Stimulated activated naive CD8-positive, alpha-beta T cell treated with anti-CD3 and anti-CD28 coated beads, Interleukin-15, Interleukin-2, amounts not matched to agents 100 ng/mL and 50 ng/mL, for 24 hours (primary cell): ENCODE measurements at regions not wholly inside any gene's neighbourhood (a gene's known extent, or its start where the extent isn't known, plus 50 kb on each side); places are given as distances from the start of the nearest gene placed in this dataset.

Experiments
- H3K27ac Mint-ChIP-seq: one replicate; pipeline ENCODE4 v1.8.0; 2021; ENCODE audit warnings: mild to moderate bottlenecking, mixed read lengths
- H3K27me3 Mint-ChIP-seq: one replicate; pipeline ENCODE4 v1.8.0; 2021; ENCODE audit warnings: mixed read lengths
- H3K36me3 Mint-ChIP-seq: one replicate; pipeline ENCODE4 v1.8.0; 2021; ENCODE audit warnings: low read depth, mixed read lengths
- H3K4me1 Mint-ChIP-seq: one replicate; pipeline ENCODE4 v1.8.0; 2021; ENCODE audit warnings: low read depth, mixed read lengths
- H3K4me3 Mint-ChIP-seq: one replicate; pipeline ENCODE4 v1.8.0; 2021; ENCODE audit warnings: mild to moderate bottlenecking, mixed read lengths
- H3K9me3 Mint-ChIP-seq: one replicate; pipeline ENCODE4 v1.8.0; 2021; ENCODE audit warnings: mixed read lengths

GRCh38 chr12:69141074-69141473 lies 98.3 kb upstream of the CPSF6 start:
- H3K27me3 Mint-ChIP-seq = peaks cover 17% of the 10 kb centered on the region
- H3K36me3 Mint-ChIP-seq = no peaks in the 10 kb centered on the region
- H3K27ac Mint-ChIP-seq = no peak overlapping the region
- peaks cover 16% of the 10 kb centered on the region for H3K9me3 Mint-ChIP-seq
- no peak overlapping the region for H3K4me3 Mint-ChIP-seq
- no peaks in the 10 kb centered on the region for H3K4me1 Mint-ChIP-seq

GRCh38 chr12:69149270-69149669 lies 90.1 kb upstream of the CPSF6 start:
- Mint-ChIP-seq H3K27me3 (no peaks in the 10 kb centered on the region), H3K4me3 (no peak overlapping the region), H3K4me1 (peaks cover 15% of the 10 kb centered on the region), H3K27ac (no peak overlapping the region), H3K9me3 (no peaks in the 10 kb centered on the region), H3K36me3 (no peaks in the 10 kb centered on the region)

GRCh38 chr12:69150083-69150795 lies 89.1 kb upstream of the CPSF6 start:
- no peak overlapping the region for H3K4me3 Mint-ChIP-seq
- H3K36me3 Mint-ChIP-seq = no peaks in the 10 kb centered on the region
- H3K4me1 Mint-ChIP-seq = peaks cover 25% of the 10 kb centered on the region
- H3K27ac Mint-ChIP-seq = no peak overlapping the region
- no peaks in the 10 kb centered on the region for H3K9me3 Mint-ChIP-seq
- no peaks in the 10 kb centered on the region for H3K27me3 Mint-ChIP-seq

- H3K9me3 Mint-ChIP-seq = no peaks in the 10 kb centered on the region
- no peak overlapping the region for H3K27ac Mint-ChIP-seq
- no peaks in the 10 kb centered on the region for H3K27me3 Mint-ChIP-seq
- H3K4me3 Mint-ChIP-seq = no peak overlapping the region
- H3K4me1 Mint-ChIP-seq = peaks cover 30% of the 10 kb centered on the region
- H3K36me3 Mint-ChIP-seq = no peaks in the 10 kb centered on the region
These were observed 88.6 kb upstream of the CPSF6 start for GRCh38 chr12:69150796-69151127.

- no peaks in the 10 kb centered on the region for H3K36me3 Mint-ChIP-seq
- H3K4me1 Mint-ChIP-seq = peaks cover 34% of the 10 kb centered on the region
- no peaks in the 10 kb centered on the region for H3K9me3 Mint-ChIP-seq
- no peak overlapping the region for H3K4me3 Mint-ChIP-seq
- H3K27ac Mint-ChIP-seq = no peak overlapping the region
- H3K27me3 Mint-ChIP-seq = no peaks in the 10 kb centered on the region
These were observed 88.1 kb upstream of the CPSF6 start for GRCh38 chr12:69151254-69151764.

- no peaks in the 10 kb centered on the region for H3K27me3 Mint-ChIP-seq
These were observed 84.6 kb upstream of the CPSF6 start for GRCh38 chr12:69154585-69155363.

GRCh38 chr12:69157023-69157655 lies 82.2 kb upstream of the CPSF6 start:
- H3K9me3 Mint-ChIP-seq = no peaks in the 10 kb centered on the region
- peaks cover 64% of the 10 kb centered on the region for H3K4me1 Mint-ChIP-seq
- H3K27me3 Mint-ChIP-seq = no peaks in the 10 kb centered on the region
- peak overlapping the region; percentile 42 for H3K4me3 Mint-ChIP-seq
- H3K36me3 Mint-ChIP-seq = no peaks in the 10 kb centered on the region
- H3K27ac Mint-ChIP-seq = peak overlapping the region; percentile 61

More at GRCh38 chr12:69154585-69155363, 84.6 kb upstream of the CPSF6 start:
- H3K27ac Mint-ChIP-seq = peak overlapping the region; percentile 92
- no peaks in the 10 kb centered on the region for H3K36me3 Mint-ChIP-seq
- H3K9me3 Mint-ChIP-seq = no peaks in the 10 kb centered on the region
- H3K4me1 Mint-ChIP-seq = peaks cover 43% of the 10 kb centered on the region
- peak overlapping the region; percentile 38 for H3K4me3 Mint-ChIP-seq

- Mint-ChIP-seq H3K36me3 (no peaks in the 10 kb centered on the region), H3K27me3 (no peaks in the 10 kb centered on the region), H3K4me1 (peaks cover 39% of the 10 kb centered on the region), H3K9me3 (no peaks in the 10 kb centered on the region), H3K4me3 (no peak overlapping the region), H3K27ac (no peak overlapping the region)
These were observed 77.5 kb upstream of the CPSF6 start for GRCh38 chr12:69161829-69162228.

- H3K36me3 Mint-ChIP-seq = no peaks in the 10 kb centered on the region
- H3K27ac Mint-ChIP-seq = peak overlapping the region; percentile 51
- peaks cover 34% of the 10 kb centered on the region for H3K4me1 Mint-ChIP-seq
- H3K4me3 Mint-ChIP-seq = no peak overlapping the region
- H3K9me3 Mint-ChIP-seq = no peaks in the 10 kb centered on the region
- H3K27me3 Mint-ChIP-seq = no peaks in the 10 kb centered on the region
These were observed 75.5 kb upstream of the CPSF6 start for GRCh38 chr12:69163681-69164362.

GRCh38 chr12:69167648-69168165 lies 71.7 kb upstream of the CPSF6 start:
- no peaks in the 10 kb centered on the region for H3K36me3 Mint-ChIP-seq
- no peaks in the 10 kb centered on the region for H3K27me3 Mint-ChIP-seq
- no peak overlapping the region for H3K27ac Mint-ChIP-seq
- H3K4me1 Mint-ChIP-seq = peaks cover 8% of the 10 kb centered on the region
- H3K4me3 Mint-ChIP-seq = no peak overlapping the region
- H3K9me3 Mint-ChIP-seq = no peaks in the 10 kb centered on the region

GRCh38 chr12:69168363-69168762 lies 71.0 kb upstream of the CPSF6 start:
- Mint-ChIP-seq H3K9me3 (no peaks in the 10 kb centered on the region), H3K27me3 (no peaks in the 10 kb centered on the region), H3K36me3 (no peaks in the 10 kb centered on the region), H3K4me3 (no peak overlapping the region), H3K4me1 (peaks cover 8% of the 10 kb centered on the region), H3K27ac (no peak overlapping the region)

- no peaks in the 10 kb centered on the region for H3K27me3 Mint-ChIP-seq
- no peak overlapping the region for H3K4me3 Mint-ChIP-seq
- H3K27ac Mint-ChIP-seq = no peak overlapping the region
- no peaks in the 10 kb centered on the region for H3K36me3 Mint-ChIP-seq
- no peaks in the 10 kb centered on the region for H3K9me3 Mint-ChIP-seq
- H3K4me1 Mint-ChIP-seq = peaks cover 3% of the 10 kb centered on the region
These were observed 70.5 kb upstream of the CPSF6 start for GRCh38 chr12:69168828-69169227.

GRCh38 chr12:69170293-69170692 lies 69.1 kb upstream of the CPSF6 start:
- Mint-ChIP-seq H3K27ac (no peak overlapping the region), H3K4me3 (no peak overlapping the region), H3K4me1 (no peaks in the 10 kb centered on the region), H3K27me3 (peaks cover 3% of the 10 kb centered on the region), H3K36me3 (no peaks in the 10 kb centered on the region), H3K9me3 (no peaks in the 10 kb centered on the region)

GRCh38 chr12:69171881-69172280 lies 67.5 kb upstream of the CPSF6 start:
- Mint-ChIP-seq H3K9me3 (no peaks in the 10 kb centered on the region), H3K4me1 (no peaks in the 10 kb centered on the region), H3K4me3 (no peak overlapping the region), H3K27ac (no peak overlapping the region), H3K27me3 (peaks cover 3% of the 10 kb centered on the region), H3K36me3 (no peaks in the 10 kb centered on the region)
